ENCODE measurements at regions not wholly inside any gene's neighbourhood (a gene's known extent, or its start where the extent isn't known, plus 50 kb on each side); places are given as distances from the start of the nearest gene placed in this dataset.

- TF ChIP-seq CTCF (conservative IDR thresholded peaks at IDR 0.05; ENCODE audit: low read length): no peak
- no peak for TF ChIP-seq EZH2phosphoT487 (IDR thresholded peaks at IDR 0.05; ENCODE audit: borderline replicate concordance, low read depth, low read length)
These were observed 220.1 kb downstream of the DHX15 start for GRCh38 chr4:24364249-24364648.
